Tongue (tissue), 1 donor: ENCODE measurements at regions not wholly inside any gene's neighbourhood (a gene's known extent, or its start where the extent isn't known, plus 50 kb on each side); places are given as distances from the start of the nearest gene placed in this dataset.

ENCODE experiments used
- DNase-seq: peaks from one replicate; pipeline ENCODE4 v3.0.0-alpha.2; 2015

GRCh38 chr3:152054315-152054714 lies 180.9 kb downstream of the SUCNR1 start:
- no peak for DNase-seq

GRCh38 chr3:152056073-152056472 lies 182.6 kb downstream of the SUCNR1 start:
- DNase-seq = no peak

GRCh38 chr3:152056481-152056880 lies 183.0 kb downstream of the SUCNR1 start:
- DNase-seq = no peak

GRCh38 chr3:152056987-152057386 lies 183.5 kb downstream of the SUCNR1 start:
- no peak for DNase-seq

- DNase-seq = no peak
Measured at GRCh38 chr3:152058856-152059255, 185.4 kb downstream of the SUCNR1 start.

GRCh38 chr3:152060701-152061100 lies 187.3 kb downstream of the SUCNR1 start:
- DNase-seq = peak; percentile 11

- DNase-seq = no peak
Measured at GRCh38 chr3:152061296-152061695, 187.9 kb downstream of the SUCNR1 start.

GRCh38 chr3:152069871-152070270 lies 196.4 kb downstream of the SUCNR1 start:
- DNase-seq = no peak

- no peak for DNase-seq
Measured at GRCh38 chr3:152071315-152071714, 197.4 kb upstream of the MBNL1 start.

- peak; percentile 7 for DNase-seq
Measured at GRCh38 chr3:152071924-152072323, 196.8 kb upstream of the MBNL1 start.

GRCh38 chr3:152073267-152073666 lies 195.5 kb upstream of the MBNL1 start:
- DNase-seq = no peak

GRCh38 chr3:152076148-152076547 lies 192.6 kb upstream of the MBNL1 start:
- DNase-seq = no peak

- no peak for DNase-seq
Measured at GRCh38 chr3:152079980-152080379, 188.7 kb upstream of the MBNL1 start.

GRCh38 chr3:152083135-152083534 lies 185.6 kb upstream of the MBNL1 start:
- no peak for DNase-seq

GRCh38 chr3:152084441-152085158 lies 184.1 kb upstream of the MBNL1 start:
- no peak for DNase-seq

GRCh38 chr3:152087153-152087552 lies 181.6 kb upstream of the MBNL1 start:
- DNase-seq = no peak

- DNase-seq = no peak
Measured at GRCh38 chr3:152089528-152089927, 179.2 kb upstream of the MBNL1 start.

- DNase-seq = no peak
Measured at GRCh38 chr3:152091725-152092124, 177.0 kb upstream of the MBNL1 start.

- no peak for DNase-seq
Measured at GRCh38 chr3:152093901-152094300, 174.8 kb upstream of the MBNL1 start.

GRCh38 chr3:152094406-152094805 lies 174.3 kb upstream of the MBNL1 start:
- no peak for DNase-seq

GRCh38 chr3:152095472-152095871 lies 173.3 kb upstream of the MBNL1 start:
- DNase-seq = no peak

- no peak for DNase-seq
Measured at GRCh38 chr3:152096280-152096906, 172.3 kb upstream of the MBNL1 start.

- no peak for DNase-seq
Measured at GRCh38 chr3:152097120-152097519, 171.6 kb upstream of the MBNL1 start.

GRCh38 chr3:152097770-152098169 lies 171.0 kb upstream of the MBNL1 start:
- DNase-seq = no peak
